RWPE1 (cell line): ENCODE measurements at regions not wholly inside any gene's neighbourhood (a gene's known extent, or its start where the extent isn't known, plus 50 kb on each side); places are given as distances from the start of the nearest gene placed in this dataset.
"Not testable (repeated sequence)": the region's sequence is repeated elsewhere in the genome, so short reads cannot be mapped to it uniquely, and the experiment has no call there.

Experiments
- CTCF ChIA-PET: fragments of 350-600 bp; sonication (Branson Sonifier 250); formaldehyde crosslinking; extraction: SDS; loops from one replicate; lab custom pipeline; 2021; lab: Yijun Ruan, JAX
- POLR2A ChIA-PET: fragments of 400-600 bp; formaldehyde crosslinking; extraction: SDS; loops from one replicate; lab custom pipeline; 2020; ENCODE audit warnings: antibody characterized with exemption; ENCODE audit not compliant: low non-redundant PET; lab: Yijun Ruan, JAX
- DNase-seq: peaks from one replicate; pipeline ENCODE4 v3.0.0; 2012; ENCODE audit warnings: low spot score
- H3K27ac ChIP-seq: fragments of 450-650 bp; 2 replicates; pipeline ENCODE4 v1.5.1; 2017
- TF ChIP-seq, protein P1 (sequence below): fragments of 450-650 bp; conservative IDR thresholded peaks from 2 replicates; pipeline ENCODE4 v1.5.1; 2017; ENCODE audit warnings: low read depth, mild to moderate bottlenecking

DNA sequence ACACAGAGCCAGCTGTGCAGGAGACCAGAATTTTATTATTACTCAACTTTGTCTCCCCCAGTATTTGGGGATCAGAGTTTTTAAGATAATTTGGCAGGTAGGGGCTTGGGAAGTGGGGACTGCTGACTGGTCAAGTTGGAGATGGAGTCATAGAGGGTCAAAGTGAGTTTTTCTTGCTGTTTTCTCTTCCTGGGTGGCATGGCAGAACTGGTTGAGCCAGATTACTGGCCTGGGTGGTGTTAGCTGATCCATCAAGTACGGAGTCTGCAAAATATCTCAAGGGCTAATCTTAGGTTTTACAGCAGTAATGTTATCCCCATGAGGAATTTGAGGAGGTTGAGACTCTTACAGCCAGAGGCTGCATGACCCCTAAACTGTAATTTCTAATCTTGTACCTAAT is 153.5 kb downstream of the OR4C45 start:
- POLR2A ChIA-PET = no interaction called here
- DNase-seq = no peak
- TF ChIP-seq, protein P1, sequence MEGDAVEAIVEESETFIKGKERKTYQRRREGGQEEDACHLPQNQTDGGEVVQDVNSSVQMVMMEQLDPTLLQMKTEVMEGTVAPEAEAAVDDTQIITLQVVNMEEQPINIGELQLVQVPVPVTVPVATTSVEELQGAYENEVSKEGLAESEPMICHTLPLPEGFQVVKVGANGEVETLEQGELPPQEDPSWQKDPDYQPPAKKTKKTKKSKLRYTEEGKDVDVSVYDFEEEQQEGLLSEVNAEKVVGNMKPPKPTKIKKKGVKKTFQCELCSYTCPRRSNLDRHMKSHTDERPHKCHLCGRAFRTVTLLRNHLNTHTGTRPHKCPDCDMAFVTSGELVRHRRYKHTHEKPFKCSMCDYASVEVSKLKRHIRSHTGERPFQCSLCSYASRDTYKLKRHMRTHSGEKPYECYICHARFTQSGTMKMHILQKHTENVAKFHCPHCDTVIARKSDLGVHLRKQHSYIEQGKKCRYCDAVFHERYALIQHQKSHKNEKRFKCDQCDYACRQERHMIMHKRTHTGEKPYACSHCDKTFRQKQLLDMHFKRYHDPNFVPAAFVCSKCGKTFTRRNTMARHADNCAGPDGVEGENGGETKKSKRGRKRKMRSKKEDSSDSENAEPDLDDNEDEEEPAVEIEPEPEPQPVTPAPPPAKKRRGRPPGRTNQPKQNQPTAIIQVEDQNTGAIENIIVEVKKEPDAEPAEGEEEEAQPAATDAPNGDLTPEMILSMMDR = no peak
- CTCF ChIA-PET = no interaction called here
- no peak overlapping the region for H3K27ac ChIP-seq

DNA sequence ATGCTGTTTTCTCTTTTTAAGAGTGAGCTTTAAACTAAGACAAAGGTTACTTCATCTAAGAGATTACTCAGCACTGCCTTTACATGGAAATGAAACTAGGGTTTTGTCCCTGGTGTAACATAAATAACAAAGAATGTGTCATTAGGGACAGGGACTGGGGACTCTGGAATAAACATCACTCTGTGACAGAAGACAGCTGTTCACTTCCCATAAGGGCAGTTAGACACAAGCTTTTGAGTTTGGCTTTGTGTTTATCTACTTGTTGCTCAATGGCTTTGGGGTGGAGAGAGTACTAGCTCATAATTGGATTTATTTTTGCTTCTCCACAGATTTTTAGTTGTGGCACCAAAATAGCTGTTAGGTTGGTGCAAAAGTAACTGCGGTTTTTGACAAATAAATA is 154.5 kb downstream of the OR4C45 start:
- CTCF ChIA-PET = no interaction called here

DNA sequence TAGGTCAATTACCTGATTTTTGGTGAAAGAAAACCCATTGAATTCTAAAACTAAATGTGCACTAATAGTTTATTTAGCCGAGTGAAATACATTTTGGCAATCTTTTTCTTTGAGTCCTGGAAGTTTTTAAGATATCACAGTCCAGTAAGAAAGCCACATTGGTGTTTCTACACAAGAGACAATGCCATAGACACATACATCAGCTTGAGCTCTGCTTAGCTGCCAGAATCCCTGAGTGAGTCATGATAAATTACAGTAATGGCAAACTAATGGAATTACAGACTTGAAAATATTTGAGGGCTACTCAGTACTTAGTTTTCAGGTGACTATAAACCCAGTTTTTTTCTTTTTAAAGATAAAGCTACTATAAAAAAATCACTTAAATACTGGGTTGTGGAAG is 155.4 kb downstream of the OR4C45 start:
- POLR2A ChIA-PET = no interaction called here
- CTCF ChIA-PET = interaction anchor here (0.5 kb wide), 1 partner anchor 517 kb away, joined by 3 read pairs; no protein-coding TSS in a partner anchor
- no peak for DNase-seq
- no peak overlapping the region for H3K27ac ChIP-seq
- TF ChIP-seq, protein P1 = no peak

More for the DNA sequence above, 154.5 kb downstream of the OR4C45 start:
- TF ChIP-seq, protein P1 = no peak
- H3K27ac ChIP-seq = no peak overlapping the region
- POLR2A ChIA-PET = no interaction called here
- no peak for DNase-seq

DNA sequence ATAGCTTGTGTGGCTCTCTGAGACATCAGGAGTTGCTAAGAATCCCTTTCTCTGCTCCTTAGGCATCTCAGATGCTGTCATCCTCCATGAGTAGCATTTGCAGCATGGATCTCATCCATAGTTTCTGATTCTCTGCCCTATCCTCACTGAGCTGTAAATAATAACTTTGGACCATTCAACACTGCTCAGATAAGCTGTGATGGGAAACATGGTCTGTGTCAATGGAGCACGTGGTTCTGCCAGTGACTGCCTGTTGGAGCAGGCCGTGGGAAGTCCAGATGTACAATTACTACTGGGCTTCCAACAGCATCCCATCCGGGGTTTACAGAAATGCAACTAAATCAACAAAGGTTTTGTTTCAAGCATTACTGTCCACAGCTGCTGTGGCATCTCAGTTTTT is 160.1 kb downstream of the OR4C45 start:
- ChIA-PET POLR2A (no interaction called here), CTCF (no interaction called here)
- H3K27ac ChIP-seq = no peak overlapping the region
- TF ChIP-seq, protein P1 = no peak
- no peak for DNase-seq

DNA sequence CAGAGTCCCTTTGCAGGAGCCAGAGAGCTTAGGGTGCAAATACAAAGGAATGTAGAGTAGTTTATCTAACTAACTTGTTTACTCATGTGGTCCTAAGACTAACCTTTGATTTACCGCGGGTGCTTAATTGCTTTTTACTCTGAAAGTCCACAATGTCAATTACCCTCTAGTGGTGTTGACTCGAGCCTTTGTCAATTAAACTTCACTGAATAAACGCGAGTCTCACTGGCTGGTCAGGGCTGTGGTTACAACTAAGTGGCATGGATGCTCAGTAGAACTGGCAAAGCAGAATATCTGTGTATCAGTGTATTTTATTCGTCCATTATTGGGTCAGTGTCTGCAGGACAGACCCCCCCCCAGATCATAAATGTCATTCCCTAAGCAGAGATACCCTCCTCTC is 181.7 kb downstream of the OR4C45 start:
- TF ChIP-seq, protein P1 = no peak
- DNase-seq = no peak
- ChIA-PET CTCF (no interaction called here), POLR2A (no interaction called here)
- no peak overlapping the region for H3K27ac ChIP-seq

DNA sequence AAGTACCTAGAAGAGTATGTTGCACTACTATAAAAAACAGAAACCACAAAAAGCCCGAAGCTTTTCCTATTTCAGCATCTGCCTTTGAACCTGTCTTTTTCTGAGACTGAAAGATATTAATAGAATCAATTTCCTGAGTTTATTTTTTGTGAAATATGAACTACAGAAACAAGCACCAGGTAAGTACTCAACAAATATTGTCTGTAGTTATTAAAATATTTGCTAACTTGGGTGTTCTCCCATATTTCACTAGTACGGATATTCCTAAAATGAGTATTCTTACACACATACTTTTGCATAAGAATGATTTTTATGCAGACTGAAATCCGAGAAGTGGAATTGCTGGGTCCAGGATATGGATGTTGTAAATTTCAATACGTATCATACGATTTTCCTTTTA is 188.0 kb downstream of the OR4C45 start:
- DNase-seq = no peak
- no peak overlapping the region for H3K27ac ChIP-seq
- ChIA-PET POLR2A (no interaction called here), CTCF (no interaction called here)
- TF ChIP-seq, protein P1 = no peak

DNA sequence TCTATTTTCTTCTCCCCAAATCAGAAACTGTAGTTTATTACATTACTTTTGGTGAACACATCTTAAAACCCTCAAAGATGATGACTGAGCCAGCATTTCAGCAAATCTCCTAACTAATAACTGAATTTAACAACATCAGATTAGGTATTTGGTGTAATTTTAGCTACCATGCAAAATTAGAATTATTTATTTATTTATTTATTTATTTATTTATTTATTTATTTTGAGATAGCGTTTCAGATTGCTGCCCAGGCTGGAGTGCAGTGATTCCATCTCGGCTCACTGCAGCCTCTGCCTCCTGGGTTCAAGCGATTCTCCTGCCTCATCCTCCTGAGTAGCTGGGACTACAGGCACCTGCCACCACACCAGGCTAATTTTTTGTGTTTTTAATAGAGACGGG is 205.7 kb downstream of the OR4C45 start:
- H3K27ac ChIP-seq, DNase-seq, POLR2A ChIA-PET: not testable (repeated sequence)
- CTCF ChIA-PET = interaction anchor here (0.6 kb wide), 1 partner anchor 13 kb away, joined by 4 read pairs; no protein-coding TSS in a partner anchor
